GM19239 (cell line): ENCODE measurements at regions not wholly inside any gene's neighbourhood (a gene's known extent, or its start where the extent isn't known, plus 50 kb on each side); places are given as distances from the start of the nearest gene placed in this dataset.
"Not testable (repeated sequence)": the region's sequence is repeated elsewhere in the genome, so short reads cannot be mapped to it uniquely, and the experiment has no call there.

Experiments used
- DNase-seq: peaks from one replicate; pipeline ENCODE4 v3.0.0; 2011; ENCODE audit warnings: low spot score; ENCODE audit not compliant: insufficient read length
- FAIRE-seq: peaks from 2 replicates; lab custom pipeline; 2011; peaks lifted over from hg19 to GRCh38; lab: Jason Lieb, UNC

DNA sequence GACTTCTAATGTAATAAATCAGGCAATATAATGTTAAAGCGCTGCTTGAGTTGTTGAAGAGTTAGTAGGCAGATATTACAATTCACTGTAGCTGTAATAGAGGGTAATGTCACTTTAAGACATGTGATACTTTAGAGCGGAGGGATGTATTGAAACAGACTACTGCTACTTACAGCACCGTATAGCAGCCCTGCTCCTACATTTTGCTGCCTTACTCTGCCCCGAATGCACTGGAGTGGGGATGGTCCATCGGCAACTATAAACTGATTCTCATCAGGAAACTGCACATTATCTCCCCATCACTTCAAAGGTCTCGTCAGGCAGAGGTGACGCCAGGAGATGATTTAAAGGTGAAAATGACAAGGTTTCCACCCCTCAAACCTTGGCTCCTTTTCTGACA lies 349.7 kb upstream of the SUCLG2 start:
- DNase-seq (no peak), FAIRE-seq (no peak)

DNA sequence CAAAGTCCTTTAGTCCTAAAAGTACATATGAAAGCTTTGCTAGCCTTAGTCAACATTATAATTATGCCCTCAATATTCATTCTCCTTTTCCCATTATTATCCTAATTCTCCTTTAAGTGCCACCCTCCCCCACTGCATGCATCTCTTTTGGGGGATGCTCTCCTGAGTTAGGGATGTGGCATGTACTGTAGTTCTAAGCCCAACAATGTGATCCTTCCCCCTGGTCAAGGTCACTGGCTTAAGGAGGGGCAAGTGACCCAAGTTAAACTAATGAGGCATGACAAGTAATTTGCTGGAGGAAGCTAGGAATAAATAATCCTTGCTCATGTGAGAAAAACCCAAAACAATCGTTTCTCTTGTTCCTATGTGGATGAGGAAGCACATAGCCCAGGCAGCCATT lies 343.9 kb upstream of the SUCLG2 start:
- no peak for DNase-seq
- FAIRE-seq = no peak

DNA sequence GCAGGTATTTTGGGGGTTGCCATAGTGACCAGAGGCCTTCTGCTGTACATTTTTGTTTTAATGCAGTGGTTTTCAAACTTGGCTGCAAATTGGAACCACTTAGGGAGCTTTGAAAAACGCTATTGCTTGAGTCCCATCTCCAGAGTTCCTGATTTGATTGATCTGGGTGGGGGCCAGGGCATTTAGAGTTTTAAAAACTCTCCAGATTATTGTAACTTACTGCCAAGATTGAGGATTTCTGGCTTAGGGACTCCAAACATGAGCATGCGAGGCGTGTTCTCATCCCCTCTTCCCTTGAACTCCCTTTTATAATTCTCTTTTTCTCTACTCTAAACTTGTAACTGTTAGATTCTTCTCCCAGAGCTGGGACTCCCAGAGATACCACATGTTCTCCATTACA lies 340.8 kb upstream of the SUCLG2 start:
- FAIRE-seq (no peak), DNase-seq (no peak)

DNA sequence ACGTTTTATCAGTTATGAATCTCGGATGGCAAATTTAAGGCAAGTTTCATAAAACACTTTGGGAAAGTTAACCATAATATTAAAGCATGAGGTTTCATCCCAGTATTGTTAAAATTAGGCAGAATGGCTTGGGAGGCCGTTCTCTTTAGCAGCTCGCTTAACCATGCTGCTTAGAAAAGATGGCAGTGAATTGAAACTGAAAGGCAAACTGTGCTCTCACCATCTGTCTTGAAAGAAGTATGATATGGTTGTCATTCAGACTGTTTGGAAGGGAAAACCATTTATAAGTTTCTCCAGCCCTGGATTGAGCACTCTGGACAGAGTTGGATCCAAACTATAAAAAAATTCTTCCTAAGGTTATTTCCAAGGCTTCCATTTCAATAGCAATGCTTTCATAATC lies 332.3 kb upstream of the SUCLG2 start:
- no peak for FAIRE-seq
- DNase-seq = no peak

DNA sequence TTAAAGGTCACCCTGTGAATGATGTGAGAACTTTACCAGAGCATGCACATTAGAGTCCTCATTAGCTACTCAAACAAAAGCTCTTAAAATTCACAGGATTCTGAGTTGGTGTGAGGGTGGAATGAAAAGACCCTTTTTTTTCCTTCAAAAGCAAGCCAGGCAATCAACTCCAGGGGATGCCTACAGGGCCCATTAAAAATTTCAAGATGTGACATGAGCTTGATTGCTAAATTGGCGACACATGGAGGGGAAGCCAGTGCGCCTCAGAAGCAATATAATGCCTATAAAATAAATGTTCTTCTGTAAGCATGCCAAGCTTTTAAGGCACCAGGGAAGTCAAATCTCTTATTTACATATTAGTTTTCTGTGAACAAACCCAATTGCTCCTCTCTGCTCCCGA lies 328.8 kb upstream of the SUCLG2 start:
- DNase-seq = no peak
- no peak for FAIRE-seq

DNA sequence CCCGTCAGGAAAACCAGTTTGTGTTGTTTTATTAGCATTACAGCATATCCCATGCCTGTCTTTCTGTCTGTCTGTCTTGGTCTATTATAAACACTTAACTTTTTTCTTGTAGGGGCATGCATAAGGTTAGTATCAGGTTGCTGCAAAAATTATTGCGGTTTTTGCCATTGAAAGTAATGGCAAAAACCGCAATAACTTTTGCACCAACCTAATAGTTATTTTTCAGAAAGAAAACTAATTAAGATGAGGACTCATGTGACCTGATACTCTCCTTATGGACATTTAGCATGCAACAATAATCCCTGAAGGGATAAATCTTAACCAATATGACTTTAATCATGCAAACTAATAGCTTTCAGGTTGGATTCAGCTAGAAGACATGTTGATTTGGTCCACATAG lies 326.7 kb upstream of the SUCLG2 start:
- FAIRE-seq = no peak
- DNase-seq = no peak

DNA sequence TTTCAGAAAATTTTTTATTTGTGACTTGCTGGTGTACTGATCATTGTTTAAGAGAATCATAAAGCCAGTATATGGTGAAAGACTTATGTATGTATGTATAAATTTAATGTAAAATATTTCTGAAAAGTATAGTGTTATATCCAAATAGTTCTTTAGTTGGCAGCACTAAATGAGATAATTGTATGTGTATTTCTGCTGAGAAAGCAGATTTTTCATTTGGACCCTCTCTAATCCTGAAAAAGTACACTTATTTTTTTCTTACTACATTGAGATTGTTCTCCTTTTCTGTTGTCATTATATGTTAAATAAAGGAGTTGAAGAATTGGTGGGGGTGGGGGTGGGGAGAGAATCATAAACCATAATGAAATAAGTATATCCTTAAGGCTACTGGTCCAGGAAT lies 324.9 kb upstream of the SUCLG2 start:
- no peak for DNase-seq
- FAIRE-seq = no peak

DNA sequence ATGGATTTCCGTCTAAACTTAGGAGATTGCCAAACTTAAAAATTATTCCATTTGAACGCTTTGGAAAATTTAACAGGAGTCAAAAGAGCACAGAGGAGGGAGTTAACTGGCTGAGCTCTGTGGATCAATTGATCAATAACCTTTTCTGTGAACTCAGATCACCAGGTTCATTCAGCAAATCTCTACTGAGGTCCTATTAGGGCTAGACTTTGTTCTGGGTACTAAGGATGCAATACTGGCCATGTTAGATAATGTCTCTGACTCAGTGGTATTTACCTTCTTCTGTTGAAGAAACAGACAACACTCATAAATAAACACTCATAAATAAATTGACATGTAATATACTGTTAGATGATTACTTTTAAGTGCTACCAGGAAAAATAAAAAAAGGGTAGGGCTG lies 323.4 kb upstream of the SUCLG2 start:
- DNase-seq (no peak), FAIRE-seq (no peak)

DNA sequence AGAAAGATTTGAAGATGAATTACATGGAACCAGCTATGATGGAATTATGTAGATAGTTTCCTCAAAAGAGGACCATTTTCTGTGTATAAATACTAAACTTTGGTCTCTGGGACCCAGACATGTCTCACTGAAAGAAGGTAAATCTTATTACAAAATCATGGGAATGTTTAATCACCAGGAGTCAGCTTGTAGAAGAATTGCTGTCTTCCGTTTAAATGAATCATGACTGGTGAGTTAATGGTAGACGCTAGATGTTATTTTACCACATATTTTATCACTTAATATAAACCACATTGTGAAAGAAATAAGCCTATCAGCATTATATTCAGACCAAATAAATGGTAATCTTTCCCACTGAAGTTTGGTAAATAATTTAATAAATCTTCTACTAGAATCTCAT lies 322.3 kb upstream of the SUCLG2 start:
- no peak for FAIRE-seq
- DNase-seq = no peak

DNA sequence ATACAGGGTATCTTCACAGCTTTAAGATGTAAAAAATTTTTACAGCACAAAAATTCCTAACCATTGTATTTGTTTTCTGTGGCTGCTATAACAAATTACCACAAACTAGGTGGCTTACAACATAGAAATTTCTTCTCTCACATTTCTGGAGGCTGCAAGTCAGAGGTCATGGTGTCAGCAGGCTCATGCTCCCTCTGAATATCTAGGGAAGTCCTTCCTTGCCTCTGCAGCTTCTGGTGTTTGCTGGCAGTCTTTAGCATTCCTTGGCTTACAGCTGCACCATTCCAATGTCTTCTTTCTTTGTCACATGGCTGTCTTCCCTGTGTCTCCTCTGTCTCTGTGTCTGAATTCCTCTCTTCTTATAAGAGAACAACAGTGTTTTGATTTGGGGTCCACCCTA lies 310.2 kb upstream of the SUCLG2 start:
- DNase-seq (no peak), FAIRE-seq (no peak)

DNA sequence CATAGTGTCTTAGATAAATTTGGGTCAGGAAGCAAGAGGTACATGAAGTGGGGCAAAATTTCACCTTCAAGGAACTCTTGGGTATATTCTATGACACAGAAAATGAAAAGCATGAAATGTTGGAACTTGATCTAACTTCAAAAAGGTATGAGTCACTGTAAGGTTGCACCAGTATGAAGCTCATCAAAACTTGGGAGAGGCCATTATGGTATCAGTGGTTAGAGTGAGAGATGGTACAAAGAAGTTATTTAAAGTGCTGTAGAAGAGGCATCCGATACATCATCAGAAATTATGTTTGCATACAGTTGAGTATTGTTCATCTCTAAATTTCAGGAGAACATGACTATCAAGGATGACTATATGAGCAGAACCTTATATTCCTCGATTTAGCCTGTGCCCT lies 302.9 kb upstream of the SUCLG2 start:
- DNase-seq = no peak

DNA sequence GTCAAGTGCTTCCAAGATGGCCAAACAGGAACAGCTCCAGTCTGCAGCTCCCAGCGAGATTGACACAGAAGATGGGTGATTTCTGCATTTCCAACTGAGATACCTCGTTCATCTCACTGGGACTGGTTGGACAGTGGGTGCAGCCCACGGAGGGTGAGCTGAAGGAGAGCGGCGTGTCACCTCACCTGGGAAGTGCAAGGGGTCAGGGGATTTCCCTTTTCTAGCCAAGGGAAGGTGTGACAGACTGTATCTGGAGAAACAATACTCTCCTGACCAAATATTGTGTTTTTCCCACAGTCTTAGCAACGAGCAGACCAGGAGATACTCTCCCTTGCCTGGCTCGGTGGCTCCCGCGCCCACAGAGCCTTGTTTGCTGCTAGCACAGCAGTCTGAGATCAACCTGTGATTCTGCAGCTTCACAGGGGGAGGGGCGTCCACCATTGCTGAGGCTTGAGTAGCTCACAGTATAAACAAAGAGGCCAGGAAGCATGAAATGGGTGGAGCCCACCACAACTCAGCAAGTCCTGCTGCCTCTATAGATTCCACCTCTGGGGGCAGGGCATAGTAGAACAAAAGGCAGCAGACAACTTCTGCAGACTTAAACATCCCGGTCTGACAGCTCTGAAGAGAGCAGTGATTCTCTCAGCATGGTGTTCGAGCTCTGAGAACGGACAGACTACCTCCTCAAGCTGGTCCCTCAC lies 293.5 kb upstream of the SUCLG2 start:
- FAIRE-seq (no peak), DNase-seq (no peak)

More for the DNA sequence above, 302.9 kb upstream of the SUCLG2 start:
- no peak for FAIRE-seq

DNA sequence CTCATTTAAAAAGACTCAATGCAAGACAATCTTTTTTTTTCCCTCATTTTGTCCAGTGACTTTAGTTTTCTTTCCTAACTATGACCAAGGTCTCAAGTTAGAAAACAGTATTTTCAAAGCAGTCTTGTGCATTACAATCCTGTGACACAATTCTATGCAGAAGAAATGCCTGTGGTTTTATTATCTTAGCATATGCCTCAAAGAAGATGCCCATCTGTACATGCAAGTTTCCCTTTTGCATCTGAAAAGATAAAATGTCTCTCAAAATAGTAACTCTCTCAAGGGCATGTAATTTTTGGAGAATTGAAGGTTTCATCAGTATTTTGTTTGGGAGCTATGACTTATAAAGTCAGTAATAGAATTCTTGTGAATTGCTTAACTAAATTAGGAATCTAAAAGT lies 292.0 kb upstream of the SUCLG2 start:
- FAIRE-seq = no peak

DNA sequence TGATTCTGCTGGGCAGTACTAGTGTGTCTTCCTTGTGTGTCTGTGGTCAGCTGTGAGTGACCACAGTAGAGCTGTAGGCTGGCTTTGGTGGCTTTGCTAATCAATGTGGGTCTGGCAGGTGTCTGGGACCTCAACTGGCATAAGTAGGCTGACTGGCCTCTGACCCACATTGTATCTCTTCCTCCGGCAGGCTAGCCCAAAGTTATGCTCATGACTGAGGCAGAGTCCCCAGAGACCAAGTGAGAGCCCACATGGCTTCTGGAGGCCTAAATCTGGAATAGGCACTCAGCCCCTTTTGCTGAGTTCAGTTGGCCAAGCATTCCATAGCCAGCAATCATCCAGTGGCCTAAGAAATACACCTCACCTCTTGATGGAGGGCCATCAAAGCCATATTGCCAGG lies 289.1 kb upstream of the SUCLG2 start:
- FAIRE-seq (no peak), DNase-seq (no peak)

More for the DNA sequence above, 292.0 kb upstream of the SUCLG2 start:
- no peak for DNase-seq

DNA sequence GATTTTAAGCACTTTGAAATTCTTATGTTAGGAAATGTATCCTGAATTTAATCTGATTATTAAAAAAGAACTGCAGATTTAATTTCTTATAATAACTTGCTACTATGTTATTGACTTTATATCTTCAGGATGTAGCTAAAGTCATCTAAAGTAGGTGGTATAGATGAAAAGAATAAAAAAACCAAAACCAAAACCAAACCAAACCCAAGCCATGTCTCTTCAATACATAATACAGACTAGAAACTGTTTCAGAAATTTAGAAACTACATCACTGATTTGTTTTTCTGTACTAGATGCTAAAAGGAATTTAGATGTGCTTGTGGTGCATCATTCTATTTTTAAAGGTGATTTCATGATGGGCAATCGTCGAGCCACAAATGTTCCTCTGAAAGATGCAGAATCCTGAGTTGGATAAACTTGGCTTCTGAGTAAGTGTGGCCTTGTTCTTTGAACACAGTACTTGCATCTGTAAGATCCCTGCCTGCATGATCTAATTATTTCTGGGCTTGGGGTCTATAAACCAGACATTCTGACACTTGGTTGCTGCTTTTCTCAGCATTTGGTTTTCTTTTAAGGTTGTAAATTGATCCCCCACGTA lies 287.1 kb upstream of the SUCLG2 start:
- no peak for DNase-seq
- no peak for FAIRE-seq

DNA sequence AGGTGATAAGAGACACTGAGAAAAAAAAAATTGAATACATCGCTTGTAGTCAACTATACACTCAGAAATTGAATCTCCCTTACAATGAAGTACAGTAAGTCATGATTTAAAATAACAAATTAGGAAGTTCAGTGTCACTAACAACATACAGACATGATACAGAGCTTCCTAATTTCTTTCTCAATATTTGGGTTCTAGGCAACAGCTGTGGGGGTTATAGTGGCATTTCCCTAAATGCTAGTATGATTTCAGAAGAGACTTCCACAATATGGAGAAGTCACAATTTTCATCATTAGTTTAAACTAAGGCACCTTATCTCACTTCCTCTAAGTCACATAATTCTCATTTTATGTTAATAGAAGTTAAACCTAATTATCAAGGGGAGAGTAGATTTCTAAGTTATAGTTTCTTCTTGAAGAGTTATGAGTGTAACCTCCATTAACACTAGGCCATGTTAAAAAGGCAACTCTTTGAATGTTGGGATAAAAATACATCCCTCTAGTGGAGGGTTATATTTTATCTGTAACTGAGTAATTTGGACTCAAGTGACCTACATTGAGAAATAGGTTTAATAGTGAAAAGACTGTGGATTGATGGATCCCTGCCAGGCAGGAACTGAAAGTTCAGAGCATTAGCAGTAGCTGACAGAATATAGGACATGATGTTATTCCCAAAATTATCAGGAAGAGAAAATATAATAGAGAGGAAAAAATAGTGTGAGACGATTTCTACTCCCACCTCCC lies 286.0 kb upstream of the SUCLG2 start:
- DNase-seq = no peak
- no peak for FAIRE-seq

DNA sequence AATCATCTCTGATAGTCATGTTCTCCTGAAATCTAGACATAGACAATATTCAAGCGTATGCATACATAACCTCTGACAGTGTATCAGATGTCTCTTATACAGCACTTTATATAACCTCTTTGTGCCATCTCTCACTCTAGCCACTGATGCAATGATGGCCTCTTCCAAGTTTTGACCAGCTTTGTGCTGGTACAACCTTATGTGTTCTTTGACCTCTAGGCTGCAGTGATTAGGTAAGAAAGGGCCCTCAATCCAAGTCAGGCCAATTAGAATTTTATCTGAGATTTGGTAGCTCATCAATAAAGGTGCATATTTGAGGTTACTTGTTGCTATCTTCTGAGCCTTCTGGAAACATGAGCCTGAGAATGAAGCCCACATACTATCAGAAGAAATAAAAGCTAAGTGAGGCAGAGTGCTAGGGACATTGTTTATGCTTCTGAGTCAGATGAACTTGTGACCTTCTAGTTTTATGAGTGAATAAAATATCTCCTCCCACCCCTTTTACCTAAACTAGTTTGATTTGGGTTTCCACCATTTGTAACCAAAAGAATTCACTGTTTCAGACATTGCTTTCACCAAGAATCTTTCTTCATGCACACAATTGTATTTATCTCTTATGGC lies 283.2 kb upstream of the SUCLG2 start:
- FAIRE-seq (no peak), DNase-seq (no peak)

DNA sequence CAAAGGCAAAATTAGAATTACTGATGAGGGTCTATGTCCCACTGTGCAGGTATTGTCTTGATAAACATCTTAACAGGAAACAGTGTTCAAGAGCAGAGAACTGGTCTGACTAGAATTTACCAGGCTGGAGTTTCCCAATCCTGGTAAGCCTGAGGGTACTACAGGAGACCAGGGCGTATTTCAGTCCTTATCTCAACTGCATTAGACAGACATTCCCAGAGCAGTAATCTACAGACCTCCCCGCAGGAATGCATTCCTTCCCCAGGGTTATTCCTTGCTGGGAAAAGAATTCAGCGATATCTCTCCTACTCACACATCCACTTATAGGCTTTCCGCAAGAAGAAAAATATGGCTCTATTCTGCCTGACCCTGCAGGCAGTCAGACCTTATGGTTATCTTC lies 276.0 kb upstream of the SUCLG2 start:
- DNase-seq, FAIRE-seq: not testable (repeated sequence)

DNA sequence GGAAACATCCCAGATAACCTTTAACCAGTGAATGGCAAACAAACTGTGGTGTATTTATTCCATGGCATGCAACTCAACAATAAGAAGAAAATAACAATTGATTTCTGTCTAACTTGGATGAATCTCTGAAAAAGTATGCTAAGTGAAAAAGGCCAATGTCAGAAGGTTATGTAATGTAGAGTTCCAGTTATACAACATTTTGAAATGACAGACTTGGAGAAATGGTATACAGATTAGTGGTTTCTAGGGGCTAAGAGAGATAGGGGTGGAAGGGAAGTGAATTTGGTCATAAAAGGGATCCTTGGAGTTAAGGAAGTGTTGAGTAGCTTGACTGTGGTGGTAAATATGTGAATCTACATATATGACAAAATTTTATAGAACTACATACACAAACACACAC lies 269.4 kb upstream of the SUCLG2 start:
- DNase-seq (no peak), FAIRE-seq (no peak)

DNA sequence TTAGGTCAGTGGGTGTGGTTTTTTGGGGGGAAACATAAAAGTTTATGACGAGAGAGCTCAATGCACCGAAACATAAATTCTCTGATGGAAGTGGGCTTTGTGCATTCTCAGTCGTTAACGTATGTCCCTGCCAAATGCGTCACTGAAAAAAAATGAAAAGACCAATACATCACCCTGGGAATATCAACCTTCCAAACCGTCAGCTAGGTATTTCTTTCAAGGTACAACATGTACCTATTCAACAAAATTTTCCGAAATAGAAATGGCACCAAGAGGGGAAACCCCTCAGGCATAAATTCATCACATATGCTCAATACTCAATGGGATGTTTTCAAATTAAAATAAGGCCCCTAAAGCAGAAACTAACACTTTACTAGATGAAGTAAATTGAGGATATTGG lies 266.6 kb upstream of the SUCLG2 start:
- DNase-seq (no peak), FAIRE-seq (no peak)

DNA sequence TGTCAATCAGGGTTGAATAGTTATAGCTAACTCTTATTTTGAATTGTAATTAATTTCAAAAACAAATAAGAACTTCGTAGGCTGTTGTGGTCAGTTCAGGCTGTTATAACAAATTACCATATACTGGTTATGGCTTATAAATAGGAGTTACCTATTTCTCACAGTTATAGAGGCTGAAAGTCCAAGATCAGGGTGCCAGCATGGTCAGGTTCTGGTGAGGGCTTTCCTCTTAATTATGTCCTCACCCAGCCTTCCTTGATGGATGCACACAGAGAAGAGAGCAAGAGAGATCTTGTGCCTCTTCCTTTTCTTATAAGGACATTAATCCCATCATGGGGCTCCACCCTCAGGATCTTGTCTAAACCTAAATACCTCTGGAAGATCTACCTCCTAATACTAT lies 265.9 kb upstream of the SUCLG2 start:
- no peak for DNase-seq
- FAIRE-seq = no peak
